ENCODE measurements at regions not wholly inside any gene's neighbourhood (a gene's known extent, or its start where the extent isn't known, plus 50 kb on each side); places are given as distances from the start of the nearest gene placed in this dataset.

- DNase-seq (no peak), ATAC-seq (no peak)
- Histone ChIP-seq H3K4me3 (no peak overlapping the region), H3K4me1 (peaks cover 5% of the 10 kb centered on the region), H3K36me3 (replicated peaks in 1 of 2; ENCODE audit: insufficient read depth in 1 of 2, low read depth in 2 of 2) (no peaks in the 10 kb centered on the region), H3K27me3 (no peaks in the 10 kb centered on the region), H3K27ac (no peak overlapping the region), H3K9me3 (no peaks in the 10 kb centered on the region)
- TF ChIP-seq POLR2A (IDR thresholded peaks at IDR 0.05) (no peak), CTCF (IDR thresholded peaks at IDR 0.05) (no peak)
- intact Hi-C loops (cut with DNase I) = no loop called here
- 77 to 92% methylated on average over 3 of the region's 3 CpGs for WGBS, 2 donors
These were observed 653.8 kb downstream of the BCL11A start for GRCh38 chr2:59899692-59900091.

GRCh38 chr2:59896499-59897245 lies 656.8 kb downstream of the BCL11A start:
- no peak for TF ChIP-seq CTCF (IDR thresholded peaks at IDR 0.05)
- no peak for TF ChIP-seq POLR2A (IDR thresholded peaks at IDR 0.05)
- DNase-seq (no peak), ATAC-seq (no peak)
- Histone ChIP-seq H3K27me3 (no peaks in the 10 kb centered on the region), H3K4me3 (no peak overlapping the region), H3K36me3 (replicated peaks in 1 of 2; ENCODE audit: insufficient read depth in 1 of 2, low read depth in 2 of 2) (no peaks in the 10 kb centered on the region), H3K4me1 (peaks cover 5% of the 10 kb centered on the region), H3K27ac (no peak overlapping the region), H3K9me3 (no peaks in the 10 kb centered on the region)
- intact Hi-C loops (cut with DNase I) = no loop called here
- WGBS, 2 donors = 90 to 93% methylated on average over 3 of the region's 3 CpGs

- H3K27me3 ChIP-seq = no peaks in the 10 kb centered on the region
- no peak for TF ChIP-seq CTCF (IDR thresholded peaks at IDR 0.05)
- no peak for TF ChIP-seq POLR2A (IDR thresholded peaks at IDR 0.05)
- 59 to 62% methylated on average over 2 of the region's 2 CpGs for WGBS, 2 donors
- no peak overlapping the region for H3K4me3 ChIP-seq
- no peak overlapping the region for H3K27ac ChIP-seq
- H3K36me3 ChIP-seq (replicated peaks in 1 of 2; ENCODE audit: insufficient read depth in 1 of 2, low read depth in 2 of 2) = no peaks in the 10 kb centered on the region
- no peaks in the 10 kb centered on the region for H3K9me3 ChIP-seq
- DNase-seq (no peak), ATAC-seq (no peak)
- peaks cover 6% of the 10 kb centered on the region for H3K4me1 ChIP-seq
- intact Hi-C loops (cut with DNase I) = no loop called here
These were observed 659.8 kb downstream of the BCL11A start for GRCh38 chr2:59893612-59894011.

GRCh38 chr2:59892398-59892797 lies 661.1 kb downstream of the BCL11A start:
- peaks cover 13% of the 10 kb centered on the region for H3K4me1 ChIP-seq
- no peak overlapping the region for H3K27ac ChIP-seq
- H3K9me3 ChIP-seq = no peaks in the 10 kb centered on the region
- intact Hi-C loops (cut with DNase I) = no loop called here
- DNase-seq (no peak), ATAC-seq (no peak)
- H3K36me3 ChIP-seq (replicated peaks in 1 of 2; ENCODE audit: insufficient read depth in 1 of 2, low read depth in 2 of 2) = no peaks in the 10 kb centered on the region
- WGBS, 2 donors = 78 to 82% methylated on average over 5 of the region's 5 CpGs
- TF ChIP-seq POLR2A (IDR thresholded peaks at IDR 0.05) (no peak), CTCF (IDR thresholded peaks at IDR 0.05) (no peak)
- no peaks in the 10 kb centered on the region for H3K27me3 ChIP-seq
- no peak overlapping the region for H3K4me3 ChIP-seq

GRCh38 chr2:59889305-59889704 lies 664.1 kb downstream of the BCL11A start:
- no peak for TF ChIP-seq POLR2A (IDR thresholded peaks at IDR 0.05)
- Histone ChIP-seq H3K4me3 (no peak overlapping the region), H3K4me1 (peaks cover 20% of the 10 kb centered on the region), H3K36me3 (replicated peaks in 1 of 2; ENCODE audit: insufficient read depth in 1 of 2, low read depth in 2 of 2) (no peaks in the 10 kb centered on the region), H3K27me3 (no peaks in the 10 kb centered on the region), H3K9me3 (no peaks in the 10 kb centered on the region), H3K27ac (no peak overlapping the region)
- 93 to 97% methylated on average over 8 of the region's 8 CpGs for WGBS, 2 donors
- DNase-seq (no peak), ATAC-seq (no peak)
- intact Hi-C loops (cut with DNase I) = no loop called here
